HepG2 (cell line): ENCODE measurements at regions not wholly inside any gene's neighbourhood (a gene's known extent, or its start where the extent isn't known, plus 50 kb on each side); places are given as distances from the start of the nearest gene placed in this dataset.

Experiments
- CBX2 ChIP-seq, 2 experiments: fragments of 200-600 bp in 1 of 2; sonication (generic); formaldehyde crosslinking in 1 of 2; IDR thresholded peaks; 2 replicates each; pipeline versions ENCODE4 v1.7.0 to v1.8.1; 2018 to 2022; ENCODE audit warnings: low read depth in 2 of 2, low read length in 1 of 2, mild to moderate bottlenecking in 1 of 2, missing genetic modification reagents in 1 of 2
- ELF4 ChIP-seq: sonication (generic); formaldehyde crosslinking; IDR thresholded peaks from 2 replicates; pipeline ENCODE4 v1.5.0; 2020; ENCODE audit warnings: missing genetic modification reagents, mild to moderate bottlenecking, moderate library complexity, borderline replicate concordance
- FIP1L1 ChIP-seq: fragments of 200-400 bp; formaldehyde crosslinking; IDR thresholded peaks from 2 replicates; pipeline ENCODE4 v1.6.1; 2018; ENCODE audit warnings: low read depth, mild to moderate bottlenecking, low read length, moderate library complexity, borderline replicate concordance; ENCODE audit not compliant: insufficient read depth
- HNRNPK ChIP-seq: fragments of 200-400 bp; formaldehyde crosslinking; IDR thresholded peaks from 2 replicates; pipeline ENCODE4 v1.6.1; 2018; ENCODE audit warnings: low read length, low read depth, moderate library complexity, mild to moderate bottlenecking; ENCODE audit not compliant: poor library complexity, severe bottlenecking
- HNRNPUL1 ChIP-seq: fragments of 200-400 bp; formaldehyde crosslinking; IDR thresholded peaks from 2 replicates; pipeline ENCODE4 v1.6.1; 2017; ENCODE audit warnings: low read depth, mild to moderate bottlenecking, low read length, moderate library complexity
- KLF6 ChIP-seq: IDR thresholded peaks from 2 replicates; pipeline ENCODE4 v1.8.0; 2016; ENCODE audit warnings: missing biosample characterization, missing genetic modification reagents
- NCOA2 ChIP-seq: sonication (generic); formaldehyde crosslinking; IDR thresholded peaks from 2 replicates; pipeline ENCODE4 v1.8.0; 2022; ENCODE audit warnings: inconsistent platforms
- NPAS2 ChIP-seq: sonication (generic); formaldehyde crosslinking; IDR thresholded peaks from 2 replicates; pipeline ENCODE4 v1.8.0; 2022; ENCODE audit warnings: mild to moderate bottlenecking, missing genetic modification reagents, borderline replicate concordance
- PCBP1 ChIP-seq: fragments of 200-400 bp; formaldehyde crosslinking; IDR thresholded peaks from 2 replicates; pipeline ENCODE4 v1.6.1; 2017; ENCODE audit warnings: mild to moderate bottlenecking, low read depth, low read length, borderline replicate concordance
- RFX5 ChIP-seq: IDR thresholded peaks from 2 replicates; pipeline ENCODE4 v1.6.1; 2011; ENCODE audit warnings: low read depth, low read length, improper control_type of control experiment
- SAFB2 ChIP-seq: sonication (generic); formaldehyde crosslinking; IDR thresholded peaks from 2 replicates; pipeline ENCODE4 v1.5.1; 2020; ENCODE audit warnings: missing genetic modification reagents, low read depth, mild to moderate bottlenecking, borderline replicate concordance
- SRY ChIP-seq: sonication (generic); formaldehyde crosslinking; IDR thresholded peaks from 2 replicates; pipeline ENCODE4 v1.8.0; 2022; ENCODE audit warnings: mild to moderate bottlenecking, missing genetic modification reagents
- SSRP1 ChIP-seq: IDR thresholded peaks from 2 replicates; pipeline ENCODE4 v1.6.1; 2016; ENCODE audit warnings: control low read depth
- STAG1 ChIP-seq: sonication (generic); formaldehyde crosslinking; IDR thresholded peaks from 2 replicates; pipeline ENCODE4 v1.4.0; 2020; ENCODE audit warnings: missing genetic modification reagents
- TAF1 ChIP-seq: sonication (generic); formaldehyde crosslinking; IDR thresholded peaks from 2 replicates; pipeline ENCODE4 v1.4.0; 2020; ENCODE audit warnings: missing genetic modification reagents
- TEAD2 ChIP-seq: sonication (generic); formaldehyde crosslinking; IDR thresholded peaks from 2 replicates; pipeline ENCODE4 v1.9.0; 2021; ENCODE audit warnings: missing genetic modification reagents
- ZNF580 ChIP-seq: IDR thresholded peaks from 2 replicates; pipeline ENCODE4 v1.6.1; 2016; ENCODE audit warnings: low read depth, borderline replicate concordance
- ZNF629 ChIP-seq: sonication (generic); formaldehyde crosslinking; conservative IDR thresholded peaks from 2 replicates; pipeline ENCODE4 v1.5.0; 2020; ENCODE audit warnings: missing genetic modification reagents
- ZNF740 ChIP-seq: sonication (generic); formaldehyde crosslinking; IDR thresholded peaks from 2 replicates; pipeline ENCODE4 v1.4.0; 2020; ENCODE audit warnings: missing genetic modification reagents
- ZNF768 ChIP-seq: sonication (generic); formaldehyde crosslinking; IDR thresholded peaks from 2 replicates; pipeline ENCODE4 v1.4.0; 2020; ENCODE audit warnings: missing genetic modification reagents
- TF ChIP-seq, protein P1 (sequence below): sonication (generic); formaldehyde crosslinking; IDR thresholded peaks from 2 replicates; pipeline ENCODE4 v1.4.0; 2020; ENCODE audit warnings: missing genetic modification reagents
- TF ChIP-seq, protein P2 (sequence below): fragments of 450-650 bp; IDR thresholded peaks from 2 replicates; pipeline ENCODE4 v1.6.1; 2016

- TF ChIP-seq NPAS2 (CRISPR knock-in tag): no peak
- TF ChIP-seq, protein P1, sequence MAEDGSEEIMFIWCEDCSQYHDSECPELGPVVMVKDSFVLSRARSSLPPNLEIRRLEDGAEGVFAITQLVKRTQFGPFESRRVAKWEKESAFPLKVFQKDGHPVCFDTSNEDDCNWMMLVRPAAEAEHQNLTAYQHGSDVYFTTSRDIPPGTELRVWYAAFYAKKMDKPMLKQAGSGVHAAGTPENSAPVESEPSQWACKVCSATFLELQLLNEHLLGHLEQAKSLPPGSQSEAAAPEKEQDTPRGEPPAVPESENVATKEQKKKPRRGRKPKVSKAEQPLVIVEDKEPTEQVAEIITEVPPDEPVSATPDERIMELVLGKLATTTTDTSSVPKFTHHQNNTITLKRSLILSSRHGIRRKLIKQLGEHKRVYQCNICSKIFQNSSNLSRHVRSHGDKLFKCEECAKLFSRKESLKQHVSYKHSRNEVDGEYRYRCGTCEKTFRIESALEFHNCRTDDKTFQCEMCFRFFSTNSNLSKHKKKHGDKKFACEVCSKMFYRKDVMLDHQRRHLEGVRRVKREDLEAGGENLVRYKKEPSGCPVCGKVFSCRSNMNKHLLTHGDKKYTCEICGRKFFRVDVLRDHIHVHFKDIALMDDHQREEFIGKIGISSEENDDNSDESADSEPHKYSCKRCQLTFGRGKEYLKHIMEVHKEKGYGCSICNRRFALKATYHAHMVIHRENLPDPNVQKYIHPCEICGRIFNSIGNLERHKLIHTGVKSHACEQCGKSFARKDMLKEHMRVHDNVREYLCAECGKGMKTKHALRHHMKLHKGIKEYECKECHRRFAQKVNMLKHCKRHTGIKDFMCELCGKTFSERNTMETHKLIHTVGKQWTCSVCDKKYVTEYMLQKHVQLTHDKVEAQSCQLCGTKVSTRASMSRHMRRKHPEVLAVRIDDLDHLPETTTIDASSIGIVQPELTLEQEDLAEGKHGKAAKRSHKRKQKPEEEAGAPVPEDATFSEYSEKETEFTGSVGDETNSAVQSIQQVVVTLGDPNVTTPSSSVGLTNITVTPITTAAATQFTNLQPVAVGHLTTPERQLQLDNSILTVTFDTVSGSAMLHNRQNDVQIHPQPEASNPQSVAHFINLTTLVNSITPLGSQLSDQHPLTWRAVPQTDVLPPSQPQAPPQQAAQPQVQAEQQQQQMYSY (CRISPR knock-in tag): no peak
- peak; percentile 95 for TF ChIP-seq NCOA2 (CRISPR knock-in tag)
- TF ChIP-seq, protein P2, sequence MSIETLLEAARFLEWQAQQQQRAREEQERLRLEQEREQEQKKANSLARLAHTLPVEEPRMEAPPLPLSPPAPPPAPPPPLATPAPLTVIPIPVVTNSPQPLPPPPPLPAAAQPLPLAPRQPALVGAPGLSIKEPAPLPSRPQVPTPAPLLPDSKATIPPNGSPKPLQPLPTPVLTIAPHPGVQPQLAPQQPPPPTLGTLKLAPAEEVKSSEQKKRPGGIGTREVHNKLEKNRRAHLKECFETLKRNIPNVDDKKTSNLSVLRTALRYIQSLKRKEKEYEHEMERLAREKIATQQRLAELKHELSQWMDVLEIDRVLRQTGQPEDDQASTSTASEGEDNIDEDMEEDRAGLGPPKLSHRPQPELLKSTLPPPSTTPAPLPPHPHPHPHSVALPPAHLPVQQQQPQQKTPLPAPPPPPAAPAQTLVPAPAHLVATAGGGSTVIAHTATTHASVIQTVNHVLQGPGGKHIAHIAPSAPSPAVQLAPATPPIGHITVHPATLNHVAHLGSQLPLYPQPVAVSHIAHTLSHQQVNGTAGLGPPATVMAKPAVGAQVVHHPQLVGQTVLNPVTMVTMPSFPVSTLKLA: no peak
- no peak for TF ChIP-seq ZNF740 (CRISPR knock-in tag)
- TF ChIP-seq SSRP1 (CRISPR knock-in tag): no peak
- TF ChIP-seq ZNF629 (CRISPR knock-in tag): no peak
- no peak for TF ChIP-seq CBX2 (IDR thresholded peaks at IDR 0.05; ENCODE audit: low read depth, low read length)
- no peak for TF ChIP-seq CBX2 (CRISPR knock-in tag; IDR thresholded peaks at IDR 0.05; ENCODE audit: low read depth)
- TF ChIP-seq TEAD2 (CRISPR knock-in tag): no peak
- TF ChIP-seq PCBP1: no peak
- TF ChIP-seq ZNF768 (CRISPR knock-in tag): no peak
- no peak for TF ChIP-seq ZNF580 (CRISPR knock-in tag)
- TF ChIP-seq STAG1 (CRISPR knock-in tag): peak; percentile 25; the same call in 1 of the 2 replicates
- no peak for TF ChIP-seq FIP1L1
- no peak for TF ChIP-seq HNRNPK
- TF ChIP-seq RFX5: no peak
- TF ChIP-seq SAFB2 (CRISPR knock-in tag): 0 out of 2 replicates have a peak, but pooled peaks have one; percentile 48
- TF ChIP-seq HNRNPUL1: no peak
- TF ChIP-seq TAF1 (CRISPR knock-in tag): no peak
- TF ChIP-seq KLF6 (CRISPR knock-in tag): 0 out of 2 replicates have a peak, but pooled peaks have one; percentile 24
- no peak for TF ChIP-seq ELF4 (CRISPR knock-in tag)
- TF ChIP-seq SRY (CRISPR knock-in tag): no peak
Measured at GRCh38 chr5:74953937-74954720, 87.9 kb upstream of the FAM169A start (continued).
